HG03039 (cell line): ENCODE measurements at regions not wholly inside any gene's neighbourhood (a gene's known extent, or its start where the extent isn't known, plus 50 kb on each side); places are given as distances from the start of the nearest gene placed in this dataset.

Experiments
- ATAC-seq: cut with Tn5 transposase; IDR thresholded peaks from one replicate; pipeline ENCODE4 v1.9.1; 2021; ENCODE audit warnings: mild to moderate bottlenecking, moderate library complexity; ENCODE audit not compliant: unreplicated experiment

DNA sequence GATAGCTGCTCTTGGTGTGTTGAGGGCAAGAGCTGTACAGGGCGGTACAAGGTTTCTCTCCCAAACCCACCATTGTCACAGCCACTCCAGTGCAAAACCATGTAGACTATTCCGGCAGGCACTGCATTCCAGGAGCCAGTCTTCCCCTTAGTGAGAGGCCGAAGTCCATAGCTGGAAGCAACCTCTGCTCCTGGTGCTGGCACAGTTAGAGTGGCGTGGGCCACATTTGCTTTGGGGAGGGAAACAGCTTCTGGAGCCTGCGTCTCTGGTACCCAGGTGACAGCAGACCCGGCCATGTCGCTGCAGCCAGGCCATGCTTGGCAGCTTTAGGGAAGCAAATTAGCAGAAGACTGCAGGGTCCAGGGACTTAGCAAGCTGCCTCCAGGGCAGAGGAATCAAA, 788.0 kb downstream of the BRD1 start:
- no peak for ATAC-seq

GRCh38 chr22:49037701-49038245, 789.9 kb downstream of the BRD1 start:
- no peak for ATAC-seq

- no peak for ATAC-seq
These were observed 791.2 kb downstream of the BRD1 start for GRCh38 chr22:49036513-49036912.

DNA sequence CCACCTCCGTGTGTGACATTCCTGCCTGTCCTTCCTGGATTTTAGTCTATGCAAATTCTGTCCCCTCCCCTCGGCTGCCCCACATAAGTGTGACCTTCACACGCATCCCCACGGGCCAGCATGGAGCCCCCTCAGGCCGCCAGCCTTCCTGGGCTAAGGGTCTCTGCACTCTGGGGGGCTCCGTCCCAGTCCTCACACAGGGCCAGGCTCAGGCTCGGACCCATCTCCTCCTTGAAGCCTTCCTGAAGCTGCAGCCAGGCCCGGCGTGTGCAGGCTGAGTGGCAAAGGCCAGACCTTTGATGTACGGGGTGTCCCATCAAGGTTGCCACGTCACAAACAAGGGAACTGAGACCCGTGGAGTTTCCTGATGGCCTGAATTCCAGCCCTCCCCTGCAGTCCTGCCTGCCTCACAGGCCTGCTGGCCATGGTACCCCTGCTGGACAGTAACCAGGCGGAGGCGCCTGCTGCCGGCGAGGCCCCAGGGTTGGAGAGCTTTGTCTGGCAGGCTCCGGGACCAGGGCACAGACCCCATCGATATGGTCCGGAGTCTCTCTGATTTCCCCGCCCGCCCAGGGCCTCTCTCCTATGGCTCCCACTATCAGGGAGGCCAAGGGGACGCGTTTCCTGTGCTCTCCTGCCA, 791.7 kb downstream of the BRD1 start:
- ATAC-seq = no peak

- no peak for ATAC-seq
These were observed 792.5 kb downstream of the BRD1 start for GRCh38 chr22:49034836-49035817.

DNA sequence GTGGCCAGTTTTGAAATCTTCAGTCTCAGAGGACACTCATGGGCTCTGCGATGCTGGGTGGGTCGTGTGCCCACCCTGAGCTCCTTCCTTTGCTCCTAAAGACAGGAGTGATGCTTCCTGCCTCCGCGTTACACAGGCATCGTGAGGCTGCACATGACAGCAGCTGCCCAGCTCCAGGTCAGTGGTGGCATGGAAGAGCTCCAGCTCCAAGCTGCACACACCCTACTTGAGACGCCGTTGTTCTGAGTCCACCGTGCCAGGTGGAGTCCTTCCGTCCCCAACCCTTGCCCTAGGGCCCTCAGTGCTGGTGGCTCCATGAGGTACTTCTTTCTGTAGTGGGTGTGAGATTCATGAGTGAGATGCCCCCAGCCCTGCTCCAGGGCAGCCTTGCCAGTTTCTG, 794.1 kb downstream of the BRD1 start:
- no peak for ATAC-seq

DNA sequence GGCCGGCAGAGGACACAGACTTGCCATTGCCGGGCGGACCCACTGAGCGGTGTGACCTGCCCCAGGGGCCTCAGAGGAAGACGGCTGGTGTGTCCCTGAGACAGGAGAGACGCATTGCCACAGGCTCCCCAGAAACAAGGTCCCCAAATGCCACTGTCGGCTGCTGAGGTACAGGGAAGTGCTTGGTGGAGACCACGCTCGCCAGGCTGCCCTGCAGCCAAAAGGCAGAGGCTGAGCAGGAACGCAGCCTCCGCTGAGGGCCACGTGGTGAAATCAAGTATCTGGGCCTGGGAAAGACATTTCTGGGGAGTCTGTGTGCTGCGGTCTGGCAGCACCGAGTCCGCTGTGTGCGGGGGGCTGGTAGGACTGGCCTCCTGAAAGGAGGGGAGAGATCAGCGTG, 794.9 kb downstream of the BRD1 start:
- ATAC-seq = no peak

- ATAC-seq = no peak
These were observed 795.8 kb downstream of the BRD1 start for GRCh38 chr22:49031746-49032330.

DNA sequence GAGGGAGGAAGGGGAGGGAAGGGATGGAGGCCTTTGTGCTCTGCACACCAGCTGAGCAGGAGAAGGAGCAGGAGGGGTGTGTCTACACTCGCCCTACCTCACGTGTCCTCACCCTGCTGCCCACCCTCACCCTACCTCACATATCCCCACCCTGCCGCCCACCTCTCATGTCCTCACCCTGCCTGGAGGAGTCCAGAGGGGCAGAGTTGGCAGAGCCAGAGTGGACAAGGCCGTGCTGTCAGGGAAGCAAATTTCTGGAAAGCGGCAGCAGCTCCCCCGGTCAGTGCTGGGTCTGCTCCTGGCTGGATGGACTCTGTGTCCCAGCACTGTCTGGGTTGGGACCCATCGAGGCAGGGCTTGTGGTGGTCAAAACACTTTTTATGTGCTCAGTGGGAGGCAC, 799.6 kb downstream of the BRD1 start:
- no peak for ATAC-seq

DNA sequence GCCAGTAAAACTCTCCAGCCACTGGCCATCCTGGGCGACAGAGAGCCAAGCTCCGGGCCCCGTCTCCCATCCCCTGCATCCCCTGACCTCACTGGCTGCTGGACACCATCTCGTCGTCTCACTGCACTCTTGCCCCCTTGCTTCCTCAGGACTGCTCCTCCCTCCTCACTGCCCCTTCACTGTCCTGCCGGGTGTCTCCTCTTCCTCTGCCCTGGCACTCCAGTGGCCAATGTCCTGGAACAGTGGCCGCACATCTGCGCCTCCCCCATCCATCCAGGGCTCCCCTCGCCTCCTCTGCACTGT, 800.4 kb downstream of the BRD1 start:
- no peak for ATAC-seq

DNA sequence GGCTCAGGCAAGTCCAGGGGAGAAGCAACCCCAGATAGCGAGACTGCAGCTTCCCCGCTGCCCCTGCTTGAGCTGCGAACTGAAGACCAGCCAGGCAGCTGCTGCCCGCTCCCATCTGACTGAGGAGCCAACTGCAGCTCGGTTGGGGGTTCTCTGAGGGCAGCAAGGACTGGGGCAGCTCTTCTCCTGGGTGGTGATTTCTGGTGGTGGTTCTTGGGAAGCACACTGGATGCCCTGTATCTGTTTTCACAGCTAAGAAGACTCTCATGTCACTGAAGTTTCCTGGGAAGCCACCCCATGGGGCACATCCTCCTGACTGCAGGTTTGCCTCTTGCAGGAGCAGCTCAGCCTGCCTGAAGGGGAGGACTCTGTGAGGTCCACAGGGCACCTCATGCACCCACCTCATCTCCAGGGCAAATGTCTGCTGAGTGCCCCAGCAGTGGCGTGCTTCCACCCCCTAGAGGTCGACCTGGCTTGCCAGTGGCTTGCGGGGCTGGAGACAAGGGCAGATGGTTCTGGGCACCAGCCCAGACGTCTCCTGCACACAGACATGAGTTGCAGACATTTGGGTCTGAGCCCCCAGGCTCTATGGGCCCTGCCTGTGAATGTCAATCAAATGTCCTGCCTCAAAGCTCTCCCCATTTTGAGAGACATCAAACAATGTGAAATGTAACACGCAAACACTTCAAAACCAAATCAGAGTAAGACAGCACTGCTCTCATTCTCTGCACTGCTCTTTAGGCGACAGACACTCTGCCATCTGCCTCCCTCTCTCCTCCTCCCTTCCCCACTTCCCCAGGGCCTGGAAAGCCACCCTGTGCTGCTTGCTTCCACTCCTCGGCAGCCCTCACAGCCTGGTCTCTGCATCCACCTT, 800.9 kb downstream of the BRD1 start:
- no peak for ATAC-seq

DNA sequence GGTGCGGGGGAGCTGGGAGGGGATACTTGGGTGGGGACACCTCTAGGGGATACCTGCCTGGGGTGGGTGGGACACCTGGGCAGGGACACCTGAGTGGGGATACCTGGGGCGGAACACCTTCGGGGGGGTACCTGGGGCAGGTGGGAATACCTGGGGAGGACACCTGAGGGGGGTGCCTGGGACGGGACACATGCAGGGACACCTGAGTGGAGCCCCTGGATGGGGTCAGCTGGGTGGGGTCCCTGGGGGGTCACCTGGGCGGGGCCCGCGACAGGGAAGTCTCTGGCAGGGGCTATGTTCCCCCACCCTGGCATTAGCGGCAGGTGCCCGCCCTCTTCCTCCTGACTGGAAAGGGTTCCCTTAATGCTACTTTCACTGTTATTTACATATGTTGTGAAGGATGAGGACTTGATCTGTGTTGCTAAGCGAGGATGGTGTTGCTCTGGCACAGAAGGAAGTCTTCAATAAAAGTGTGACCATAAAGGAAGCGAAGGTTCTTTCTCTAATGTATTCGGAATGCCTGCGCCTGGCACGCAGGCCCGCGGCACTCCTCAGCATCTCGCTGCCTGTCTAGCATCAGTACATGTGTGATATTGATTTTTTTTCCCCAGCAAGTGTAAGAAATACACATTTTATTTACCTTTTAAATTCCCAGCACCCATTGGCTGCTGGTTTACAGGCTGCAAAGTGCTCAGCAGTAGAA, 801.7 kb downstream of the BRD1 start:
- no peak for ATAC-seq

DNA sequence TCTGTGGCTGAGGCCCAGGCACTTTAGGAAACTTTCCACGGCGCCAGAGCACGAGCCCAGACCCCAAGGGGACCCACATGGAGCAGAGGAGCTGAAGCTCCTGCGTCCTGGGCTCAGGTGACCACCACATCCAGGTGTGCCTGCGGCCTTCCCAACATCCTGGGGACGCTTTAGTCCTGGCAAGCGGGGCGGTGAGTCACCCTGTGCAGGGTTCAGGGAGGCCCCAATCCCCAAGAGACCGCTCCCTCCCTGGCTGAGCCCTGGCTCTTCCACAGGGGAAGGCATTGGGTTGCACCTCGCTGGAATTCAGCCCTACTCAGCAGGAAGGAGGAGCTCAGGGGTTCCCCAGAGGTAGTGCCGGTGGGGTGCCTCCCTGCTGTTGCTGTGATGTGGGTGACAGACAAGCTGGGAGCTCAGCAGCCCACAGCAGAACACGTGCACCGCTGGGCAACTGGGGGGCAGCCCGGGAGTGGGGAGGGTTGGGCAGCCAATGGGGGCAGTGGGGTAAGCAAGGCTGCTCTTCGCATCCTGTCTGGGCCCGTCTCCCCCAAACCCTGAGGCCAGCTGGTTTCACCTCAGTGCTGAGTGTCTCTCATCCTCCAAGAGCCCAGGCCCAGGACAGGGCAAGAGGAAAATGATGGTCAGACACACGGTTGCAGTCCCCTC, 802.8 kb downstream of the BRD1 start:
- no peak for ATAC-seq

GRCh38 chr22:49023879-49024774, 803.5 kb downstream of the BRD1 start:
- ATAC-seq = no peak

DNA sequence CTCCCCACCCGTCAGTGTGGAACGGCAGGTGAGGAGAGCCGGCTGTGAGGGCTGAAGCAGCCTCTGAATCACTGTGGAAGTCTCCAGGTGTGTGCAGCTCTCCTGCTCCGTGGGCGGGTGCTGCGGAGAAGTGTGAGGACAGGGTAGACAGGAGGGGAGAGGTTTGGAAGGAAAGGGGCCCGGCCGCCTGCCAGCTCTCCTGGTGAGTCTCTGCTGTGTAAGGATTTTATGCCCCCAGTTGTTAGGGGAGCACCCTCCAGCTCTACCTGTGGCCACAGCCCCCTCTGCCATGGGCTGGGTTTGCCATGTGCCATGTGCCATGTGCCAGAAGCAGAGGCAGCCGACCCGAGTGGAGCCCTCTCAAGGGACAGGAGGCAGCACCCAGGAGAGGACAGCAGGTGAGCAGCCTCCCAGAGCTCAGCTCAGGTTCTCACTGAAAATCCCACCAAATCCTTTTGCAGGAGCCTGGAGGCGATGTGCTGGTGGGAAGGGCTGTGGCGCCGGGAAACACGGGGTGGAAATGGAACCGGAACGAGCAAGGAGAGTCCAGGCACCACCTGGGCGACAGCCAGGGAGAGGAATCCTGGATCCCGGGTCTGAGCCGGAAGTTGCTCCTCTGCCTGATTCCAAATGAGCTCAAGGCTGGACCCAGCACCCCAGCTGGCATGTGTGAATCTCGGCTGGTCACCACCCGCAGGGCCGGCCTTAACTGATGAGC, 804.4 kb downstream of the BRD1 start:
- ATAC-seq = no peak

GRCh38 chr22:49022816-49023160, 804.9 kb downstream of the BRD1 start:
- no peak for ATAC-seq

DNA sequence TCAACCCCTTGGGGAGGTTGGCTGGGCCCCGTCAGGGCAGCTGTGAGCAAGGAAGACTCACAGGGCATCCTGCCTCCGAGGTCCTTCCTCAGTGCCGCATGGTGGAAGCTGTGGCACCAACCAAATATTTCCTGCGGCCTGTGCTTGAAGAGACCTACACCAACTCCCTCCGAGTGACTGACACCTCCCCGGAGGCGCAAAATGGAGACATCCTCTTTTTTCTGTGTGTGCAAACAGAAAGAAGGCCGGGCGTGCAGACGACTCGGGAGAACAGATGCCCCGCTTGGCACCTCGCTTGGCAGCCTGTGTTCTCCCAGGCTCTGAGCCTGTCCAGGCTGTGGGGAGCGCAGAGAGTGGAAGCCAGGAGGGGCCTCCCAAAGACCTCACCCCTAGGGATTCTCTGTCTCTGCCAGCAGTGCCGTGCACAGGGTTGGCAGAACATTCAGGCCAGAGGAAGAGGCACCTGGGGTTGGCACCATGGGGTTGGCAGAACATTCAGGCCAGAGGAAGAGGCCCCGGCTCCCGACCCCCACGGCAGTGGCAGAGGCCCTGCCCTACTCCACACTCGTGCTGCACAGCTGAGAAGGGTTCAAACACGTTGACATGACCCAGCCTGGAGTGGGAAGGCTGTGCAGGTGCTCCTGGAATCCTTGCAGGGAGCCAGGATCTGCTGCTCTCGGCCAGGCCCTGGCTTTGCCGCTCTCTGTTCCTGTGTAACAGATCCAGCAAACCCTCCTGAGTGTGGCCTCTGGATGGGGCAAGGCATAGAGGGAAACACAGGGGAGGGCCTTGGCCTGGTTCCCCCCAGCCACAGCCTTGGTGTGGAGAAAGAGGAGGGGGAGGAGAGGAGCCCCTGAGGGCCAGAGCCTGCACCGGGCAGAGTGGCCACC, 805.5 kb downstream of the BRD1 start:
- no peak for ATAC-seq
